HCEC 1CT (cell line): ENCODE measurements at regions not wholly inside any gene's neighbourhood (a gene's known extent, or its start where the extent isn't known, plus 50 kb on each side); places are given as distances from the start of the nearest gene placed in this dataset.
A peak's percentile ranks its signal among the peaks of the same experiment; 100 is the strongest.
"Not testable (repeated sequence)": the region's sequence is repeated elsewhere in the genome, so short reads cannot be mapped to it uniquely, and the experiment has no call there.

ENCODE experiments used
- DNase-seq: peaks from one replicate; pipeline ENCODE4 v3.0.0-alpha.2; 2017

- no peak for DNase-seq
These were observed 479.4 kb upstream of the ZEB2 start for GRCh38 chr2:144999071-144999875.

DNA sequence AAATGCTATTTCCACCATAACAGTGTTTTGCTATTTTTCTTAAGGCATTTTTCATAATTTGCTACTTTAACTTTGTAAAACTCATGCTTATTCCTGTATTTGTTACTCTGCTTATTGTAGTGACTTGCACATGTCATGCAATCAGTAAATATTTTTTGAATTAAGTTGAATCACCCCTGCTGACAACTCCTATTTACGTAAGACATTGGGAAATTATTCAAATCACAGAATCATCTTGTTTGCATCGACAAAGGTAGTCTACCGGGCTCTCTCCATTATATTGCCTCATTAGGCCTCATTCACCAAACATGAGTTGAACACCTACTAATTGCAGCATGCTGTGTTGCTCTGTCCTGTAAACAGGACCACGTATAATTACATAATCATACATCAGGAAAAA is 478.5 kb upstream of the ZEB2 start:
- no peak for DNase-seq

DNA sequence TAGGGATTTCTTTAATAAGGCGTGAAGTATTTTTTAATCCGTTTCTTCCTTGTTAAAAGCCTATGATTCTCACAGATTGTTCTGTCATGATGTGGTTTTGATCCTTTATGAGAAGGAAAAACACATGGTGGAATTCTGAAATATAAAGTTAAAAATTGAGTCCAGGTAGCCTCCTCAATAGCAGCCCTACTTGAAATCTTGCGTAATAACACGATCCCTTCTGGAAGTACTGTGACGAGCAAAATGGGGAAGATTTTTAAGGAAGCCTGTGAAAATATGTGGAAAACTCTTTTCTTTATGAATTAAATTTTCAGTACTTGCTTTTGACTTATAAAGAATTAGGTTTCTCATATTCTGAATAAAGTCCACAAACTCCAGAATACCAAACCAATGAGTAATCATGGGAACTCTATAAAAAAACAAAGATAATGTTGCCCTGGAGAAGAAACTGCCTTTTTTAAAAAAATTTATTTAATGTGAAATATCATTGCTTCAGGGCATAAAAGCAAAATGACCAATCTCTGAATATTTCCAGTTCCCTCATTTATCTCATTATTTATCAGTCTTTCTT is 476.4 kb upstream of the ZEB2 start:
- DNase-seq: peak; percentile 27

GRCh38 chr2:144995482-144995881 is 475.6 kb upstream of the ZEB2 start:
- no peak for DNase-seq

DNA sequence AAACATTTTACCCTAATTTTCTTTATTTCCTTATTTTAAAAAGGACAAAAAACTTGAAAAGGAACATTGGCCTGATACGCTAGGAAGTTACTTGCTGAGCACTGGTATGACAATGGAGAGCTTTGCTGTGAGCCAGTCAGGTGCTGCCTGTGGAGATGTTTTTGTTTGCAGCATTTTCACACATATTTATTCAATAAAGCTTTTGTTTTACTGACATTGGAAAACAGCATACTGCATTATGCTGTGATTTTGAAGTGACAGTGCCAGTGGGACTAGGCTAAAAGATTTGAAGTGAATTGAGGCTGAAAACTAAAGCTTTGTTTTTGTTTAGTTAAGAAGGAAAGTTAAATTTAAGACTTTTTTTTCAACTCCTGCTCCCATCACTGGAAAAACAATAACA is 470.7 kb upstream of the ZEB2 start:
- DNase-seq: no peak

DNA sequence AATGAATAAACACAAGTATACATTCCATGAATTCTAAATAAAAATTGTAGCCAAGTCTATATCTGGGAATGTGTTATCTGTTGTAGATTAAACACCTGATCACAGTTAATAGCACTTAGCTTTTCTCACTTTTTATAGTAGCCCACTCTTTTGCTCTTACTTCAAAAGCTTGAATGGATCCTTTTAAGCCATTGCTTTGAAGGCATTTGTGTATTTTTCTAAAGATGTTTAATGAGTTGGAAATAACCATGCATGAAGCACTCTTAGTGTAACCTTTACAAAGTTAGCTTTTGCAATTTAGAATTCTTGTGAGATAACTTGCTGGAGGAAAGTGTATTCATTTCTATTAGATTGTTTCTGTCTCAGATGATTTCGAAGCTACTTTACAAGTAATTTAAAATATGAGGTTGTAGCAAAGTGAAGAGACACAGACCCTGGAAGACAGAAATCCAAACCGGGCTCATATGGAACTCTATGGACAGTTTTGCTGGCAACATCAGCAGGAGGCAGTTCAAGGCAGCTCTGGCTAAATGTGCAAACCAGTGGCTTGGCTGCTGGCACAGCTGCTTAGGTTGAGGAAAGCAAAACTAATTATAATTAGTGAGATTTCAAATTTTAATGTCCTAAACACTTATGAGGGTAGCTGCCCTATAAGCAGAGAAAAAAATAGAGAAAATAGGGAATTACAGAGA is 469.8 kb upstream of the ZEB2 start:
- no peak for DNase-seq

GRCh38 chr2:144988591-144988990 is 468.7 kb upstream of the ZEB2 start:
- no peak for DNase-seq

DNA sequence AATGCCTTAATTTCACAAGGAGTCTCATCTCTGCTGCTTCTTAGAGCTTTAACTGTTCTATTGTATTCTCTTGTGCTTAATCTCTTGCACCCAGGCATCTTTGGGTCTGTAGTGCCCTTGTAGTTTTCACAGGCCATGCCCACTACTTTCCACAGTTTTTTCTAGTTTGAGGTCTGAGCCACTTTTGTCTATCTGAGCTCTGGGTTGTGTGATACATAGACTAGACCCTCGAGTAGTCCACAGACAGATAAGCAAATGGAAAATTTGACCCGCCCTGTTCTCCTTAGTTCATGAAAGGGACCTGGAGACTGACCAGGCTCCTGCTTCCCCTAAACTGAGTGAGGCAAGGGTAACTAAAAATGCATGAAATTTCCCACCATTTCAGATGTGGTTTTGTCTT is 466.8 kb upstream of the ZEB2 start:
- DNase-seq: no peak

DNA sequence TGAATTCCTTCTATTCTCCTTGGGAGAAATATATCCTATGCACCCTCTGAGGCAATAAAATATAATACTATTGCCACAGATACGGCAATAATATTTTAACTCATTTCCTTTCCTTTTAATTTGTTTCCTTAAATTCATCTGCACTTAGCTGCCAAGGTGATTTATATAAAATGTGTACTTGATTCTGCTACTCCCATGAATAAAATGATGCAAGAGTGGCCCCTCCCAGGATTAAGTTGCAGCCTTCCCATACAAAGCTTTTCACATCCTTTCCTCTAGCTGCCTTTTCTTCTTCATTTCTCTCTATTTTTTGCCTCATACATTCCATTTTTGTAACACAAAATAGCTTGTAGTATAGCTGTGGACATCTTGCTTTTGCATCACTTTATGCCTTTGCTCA is 464.1 kb upstream of the ZEB2 start:
- DNase-seq: no peak

DNA sequence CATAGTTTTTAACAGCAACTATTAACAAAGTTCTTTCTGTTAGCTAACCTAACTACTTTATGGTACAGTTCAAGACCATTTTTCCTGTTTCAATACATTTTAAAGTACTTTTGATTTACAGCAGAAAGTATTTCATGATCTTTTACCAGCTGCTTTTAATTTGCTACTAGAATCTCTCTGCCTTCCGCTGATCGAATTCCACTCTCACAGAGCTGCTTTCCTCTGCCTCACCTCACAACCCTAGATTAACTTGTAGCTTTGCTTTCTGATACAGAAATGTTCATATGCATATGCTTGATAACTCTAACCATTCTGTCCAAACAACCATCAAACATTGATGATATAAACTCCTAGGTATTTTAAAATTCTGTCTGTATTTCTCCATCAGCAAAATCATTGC is 463.2 kb upstream of the ZEB2 start:
- no peak for DNase-seq

DNA sequence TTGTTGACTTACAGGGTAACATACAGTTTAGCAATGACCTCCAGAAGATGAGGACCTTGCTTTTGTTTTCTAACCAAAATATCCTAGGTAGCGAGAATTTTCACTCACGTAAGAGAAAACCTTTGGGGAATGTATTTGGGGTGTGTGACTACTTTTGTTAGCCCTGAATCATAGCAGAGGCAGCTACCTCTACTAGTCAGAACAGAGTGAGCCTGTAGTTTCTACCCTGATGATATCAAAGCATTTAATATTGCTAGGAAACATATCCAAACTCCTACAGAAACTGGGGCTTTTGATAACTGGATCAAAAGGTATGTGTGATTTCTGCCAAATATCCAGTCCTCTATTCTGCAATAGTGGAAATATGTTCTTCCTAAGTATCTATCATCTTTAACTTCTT is 462.6 kb upstream of the ZEB2 start:
- no peak for DNase-seq

DNA sequence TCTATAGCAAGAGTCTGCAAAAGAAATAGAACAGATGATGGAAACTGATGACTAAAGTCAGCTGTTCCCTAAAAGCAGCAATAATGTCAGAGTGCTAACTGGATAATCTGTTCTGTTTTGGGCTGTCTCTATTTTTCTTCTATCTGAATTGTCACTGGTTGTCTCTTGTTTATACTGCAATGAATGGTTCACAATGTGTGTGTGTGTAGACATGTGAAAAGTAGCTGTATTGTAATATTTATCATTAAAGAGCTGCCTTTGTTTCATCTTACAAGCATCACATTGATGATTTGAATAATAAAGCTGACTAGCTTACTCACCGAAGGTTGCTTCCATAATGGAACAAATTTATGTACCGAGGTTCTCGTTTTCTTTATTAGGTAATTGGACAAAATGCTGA is 456.0 kb upstream of the ZEB2 start:
- DNase-seq: no peak

DNA sequence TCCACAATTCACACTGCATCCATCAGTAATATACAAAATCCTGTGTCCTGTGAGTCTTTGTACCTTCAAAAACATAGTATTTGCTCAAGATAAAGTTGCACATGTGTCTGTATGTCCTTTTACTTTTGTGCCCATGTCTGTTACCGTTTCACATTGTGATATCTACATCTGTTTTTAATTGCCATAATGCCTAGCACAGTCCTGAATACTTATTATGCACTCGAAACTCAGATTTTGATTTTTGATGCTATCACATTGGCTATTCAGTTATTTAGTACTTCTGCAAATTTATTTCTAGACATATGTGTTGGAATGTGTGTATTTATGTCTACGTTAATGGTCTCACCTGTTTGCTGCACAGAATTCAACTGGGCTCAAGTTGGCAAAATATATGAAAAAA is 452.8 kb upstream of the ZEB2 start:
- DNase-seq: no peak

- DNase-seq: no peak
These were observed 451.9 kb upstream of the ZEB2 start for GRCh38 chr2:144971786-144972335.

DNA sequence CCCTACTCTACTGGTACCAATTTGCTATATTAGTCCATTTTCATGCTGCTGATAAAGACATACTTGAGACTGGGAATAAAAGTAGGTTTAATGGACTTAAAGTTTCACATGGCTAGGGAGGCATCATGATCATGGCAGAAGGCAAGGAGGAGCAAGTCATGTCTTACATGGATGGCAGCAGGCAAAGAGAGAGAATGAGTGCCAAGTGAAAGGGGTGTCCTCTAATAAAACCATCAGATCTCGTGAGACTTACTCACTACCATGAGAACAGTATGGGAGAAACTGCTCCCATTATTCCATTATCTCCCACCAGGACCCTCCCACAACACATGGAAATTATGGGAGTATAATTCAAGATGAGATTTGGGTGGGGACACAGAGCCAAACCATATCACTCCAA is 450.5 kb upstream of the ZEB2 start:
- not testable (repeated sequence) for DNase-seq

- DNase-seq: not testable (repeated sequence)
These were observed 449.6 kb upstream of the ZEB2 start for GRCh38 chr2:144969564-144969963.

DNA sequence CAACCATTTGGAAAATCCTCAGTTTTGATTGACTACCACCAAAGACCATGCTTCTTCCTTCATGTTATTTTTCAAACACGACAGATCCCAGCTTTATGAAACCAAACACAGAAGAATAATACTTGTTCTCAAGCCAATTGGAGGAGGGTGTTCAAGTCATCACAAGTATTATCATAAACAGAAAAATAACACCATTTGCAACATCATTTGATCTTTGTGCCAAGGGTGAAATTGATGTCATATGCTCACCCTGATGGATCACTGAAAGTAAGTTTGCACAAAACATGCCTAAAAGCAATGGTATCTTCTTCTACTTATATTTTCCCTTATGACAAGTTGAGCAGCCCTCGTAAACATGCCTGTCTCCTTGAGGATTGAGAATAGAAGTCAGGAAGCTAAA is 448.0 kb upstream of the ZEB2 start:
- no peak for DNase-seq

GRCh38 chr2:144965172-144965571 is 445.3 kb upstream of the ZEB2 start:
- no peak for DNase-seq

GRCh38 chr2:144963031-144963430 is 443.1 kb upstream of the ZEB2 start:
- DNase-seq: no peak

DNA sequence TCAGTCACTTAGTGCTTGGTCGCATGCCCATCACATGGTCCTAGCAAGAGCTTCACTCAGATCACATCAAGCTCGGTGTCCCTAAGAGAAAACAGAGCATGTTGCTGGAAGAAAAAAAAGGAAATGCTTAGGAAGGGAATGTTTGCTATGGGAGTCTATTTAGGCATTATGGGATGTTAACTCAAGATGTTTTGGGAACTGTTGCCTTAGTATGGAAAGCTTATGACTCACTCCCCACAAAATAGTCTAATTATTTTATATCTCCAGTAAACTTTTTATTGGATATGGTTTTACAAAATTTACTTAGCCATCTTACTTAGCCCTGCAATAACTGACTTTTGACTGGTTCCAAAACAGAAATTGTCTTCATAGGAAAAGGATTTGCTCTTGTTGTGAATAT is 439.5 kb upstream of the ZEB2 start:
- no peak for DNase-seq

- peak; percentile 75 for DNase-seq
These were observed 431.1 kb upstream of the ZEB2 start for GRCh38 chr2:144950899-144951560.

- no peak for DNase-seq
These were observed 428.4 kb upstream of the ZEB2 start for GRCh38 chr2:144948205-144948855.

DNA sequence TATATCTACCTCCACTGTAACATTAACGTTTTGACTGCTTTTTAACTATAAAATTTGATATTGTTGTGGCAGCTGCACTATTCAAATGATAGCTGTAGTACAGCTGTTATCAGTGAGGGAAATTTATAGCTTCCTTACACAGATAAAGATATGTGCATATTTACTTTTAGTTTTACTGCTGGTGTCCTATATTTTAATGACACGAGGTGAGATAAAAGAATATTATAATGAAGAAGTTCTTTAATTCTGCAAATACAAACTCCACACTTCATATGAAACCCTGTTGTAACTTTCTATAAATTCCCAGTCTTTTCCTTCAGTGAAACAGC is 427.8 kb upstream of the ZEB2 start:
- no peak for DNase-seq
